HG03066 (cell line): ENCODE measurements at regions not wholly inside any gene's neighbourhood (a gene's known extent, or its start where the extent isn't known, plus 50 kb on each side); places are given as distances from the start of the nearest gene placed in this dataset.

Source experiments
- ATAC-seq: cut with Tn5 transposase; IDR thresholded peaks from one replicate; pipeline ENCODE4 v1.9.1; 2021; ENCODE audit warnings: low read depth; ENCODE audit not compliant: unreplicated experiment

GRCh38 chr7:41756650-41757182, 53.8 kb upstream of the INHBA start:
- no peak for ATAC-seq

GRCh38 chr7:41755096-41755495, 52.2 kb upstream of the INHBA start:
- no peak for ATAC-seq

- ATAC-seq = no peak
Measured at GRCh38 chr7:41754046-41754445, 51.2 kb upstream of the INHBA start.
